Endothelial cell of umbilical vein (primary cell): ENCODE measurements at regions not wholly inside any gene's neighbourhood (a gene's known extent, or its start where the extent isn't known, plus 50 kb on each side); places are given as distances from the start of the nearest gene placed in this dataset.

Experiments used
- BruUV-seq: library from RNA; stranded (reverse); fragments of 400-500 nt; replicated peaks from 2 replicates; lab custom pipeline; 2021; lab: Mats Ljungman, UMichigan
- CTCF ChIA-PET: fragments of 300-600, 350-600 bp; sonication (Branson Sonifier 250); formaldehyde crosslinking; loops from one replicate; lab custom pipeline; 2021; ENCODE audit warnings: antibody characterized with exemption, inconsistent platforms; lab: Charles Lee
- POLR2A ChIA-PET: fragments of 300-600, 350-600 bp; sonication (Branson Sonifier 250); formaldehyde crosslinking; loops from one replicate; lab custom pipeline; 2021; ENCODE audit warnings: antibody characterized with exemption, inconsistent platforms; lab: Charles Lee
- DNase-seq: peaks from one replicate; pipeline ENCODE4 v3.0.0-alpha.2; 2011; ENCODE audit warnings: low read depth, low spot score
- FAIRE-seq: peaks from 2 replicates; lab custom pipeline; 2011; peaks lifted over from hg19 to GRCh38; lab: Jason Lieb, UNC
- H2AFZ ChIP-seq: 2 replicates; pipeline ENCODE4 v1.6.0; 2012; ENCODE audit warnings: low read depth, low read length, control low read depth, inconsistent platforms
- H3K27ac ChIP-seq: 2 replicates; pipeline ENCODE4 v1.5.1; 2011; ENCODE audit warnings: low read depth, mild to moderate bottlenecking, control low read depth, low read length, moderate library complexity; ENCODE audit not compliant: insufficient read depth
- H3K27me3 ChIP-seq, 2 experiments: 2 replicates each; pipeline versions ENCODE4 v1.6.0 to v1.6.1; 2011; ENCODE audit warnings: low read length in 2 of 2, mixed read lengths in 1 of 2; ENCODE audit not compliant: control insufficient read depth in 2 of 2, insufficient read depth in 2 of 2
- H3K36me3 ChIP-seq, 2 experiments: 2 replicates in 1 of 2; 3 replicates in 1 of 2; pipeline ENCODE4 v1.5.1; 2011; ENCODE audit warnings: low read length in 2 of 2, mild to moderate bottlenecking in 1 of 2, moderate library complexity in 1 of 2; ENCODE audit not compliant: control insufficient read depth in 2 of 2, insufficient read depth in 2 of 2; ENCODE audit errors: extremely low read depth in 1 of 2
- H3K4me1 ChIP-seq: 3 replicates; pipeline ENCODE4 v1.5.1; 2011; ENCODE audit warnings: mild to moderate bottlenecking, low read length; ENCODE audit not compliant: control insufficient read depth, insufficient read depth; ENCODE audit errors: extremely low read depth
- H3K4me2 ChIP-seq: 2 replicates; pipeline ENCODE4 v1.6.1; 2011; ENCODE audit warnings: low read length, control low read depth, mixed read lengths; ENCODE audit not compliant: insufficient read depth
- H3K4me3 ChIP-seq, 3 experiments: fragments of 200-600 bp in 1 of 3; sonication (generic), shearing (Covaris generic) in 1 of 3; replicated peaks in 1 of 3; 2 replicates each; pipeline ENCODE4 v1.5.1; 2011 to 2016; ENCODE audit warnings: control low read depth in 3 of 3, low read length in 3 of 3, mild to moderate bottlenecking in 2 of 3, inconsistent platforms in 1 of 3, low read depth in 1 of 3, moderate library complexity in 1 of 3; ENCODE audit not compliant: insufficient read depth in 1 of 3
- H3K79me2 ChIP-seq: 2 replicates; pipeline ENCODE4 v1.6.0; 2012; ENCODE audit warnings: low read length, inconsistent platforms; ENCODE audit not compliant: control insufficient read depth, insufficient read depth
- H3K9ac ChIP-seq: replicated peaks from 2 replicates; pipeline ENCODE3; 2011; ENCODE audit warnings: low read length, control low read depth; ENCODE audit not compliant: insufficient read depth; ENCODE audit errors: extremely low read depth
- H3K9me1 ChIP-seq: replicated peaks from 3 replicates; pipeline ENCODE4 v1.6.0; 2011; ENCODE audit warnings: mild to moderate bottlenecking, low read length; ENCODE audit not compliant: control insufficient read depth, insufficient read depth; ENCODE audit errors: extremely low read depth
- H3K9me3 ChIP-seq: replicated peaks from 2 replicates; pipeline ENCODE4 v1.5.1; 2012; ENCODE audit warnings: low read length, inconsistent platforms; ENCODE audit not compliant: control insufficient read depth, insufficient read depth
- H4K20me1 ChIP-seq: replicated peaks from 2 replicates; pipeline ENCODE3; 2011; ENCODE audit warnings: mild to moderate bottlenecking, low read length; ENCODE audit not compliant: control insufficient read depth, insufficient read depth; ENCODE audit errors: extremely low read depth
- CTCF ChIP-seq, 2 donors: IDR thresholded peaks; 1 replicate in 1 of 2; 2 replicates in 1 of 2; pipeline ENCODE4 v1.5.1; 2011; ENCODE audit warnings: low read length in 2 of 2, mild to moderate bottlenecking in 2 of 2, moderate library complexity in 2 of 2, control low read depth in 1 of 2, inconsistent platforms in 1 of 2, low read depth in 1 of 2; ENCODE audit not compliant: insufficient read depth in 1 of 2; ENCODE audit errors: extremely low read depth in 1 of 2
- EZH2 ChIP-seq: IDR thresholded peaks from 2 replicates; pipeline ENCODE4 v1.6.1; 2012; ENCODE audit warnings: borderline replicate concordance, low read depth, mild to moderate bottlenecking, moderate library complexity, low read length, inconsistent platforms; ENCODE audit not compliant: severe bottlenecking
- FOS ChIP-seq: IDR thresholded peaks from 2 replicates; pipeline ENCODE4 v1.6.1; 2011; ENCODE audit warnings: mild to moderate bottlenecking, low read length, moderate library complexity, borderline replicate concordance; ENCODE audit not compliant: insufficient read depth
- GATA2 ChIP-seq: IDR thresholded peaks from 2 replicates; pipeline ENCODE4 v1.7.0; 2011; ENCODE audit warnings: low read depth, mild to moderate bottlenecking, moderate library complexity, mixed read lengths, low read length; ENCODE audit not compliant: insufficient read length, insufficient read depth
- JUN ChIP-seq: IDR thresholded peaks from 2 replicates; pipeline ENCODE4 v1.6.1; 2011; ENCODE audit warnings: borderline replicate concordance, low read depth; ENCODE audit not compliant: insufficient read length, insufficient read depth
- MAX ChIP-seq: IDR thresholded peaks from 2 replicates; pipeline ENCODE4 v1.6.1; 2011; ENCODE audit not compliant: insufficient read depth, insufficient read length
- MYC ChIP-seq: IDR thresholded peaks from one replicate; pipeline ENCODE4 v1.6.1; 2011; ENCODE audit warnings: mild to moderate bottlenecking, low read depth, low read length
- POLR2A ChIP-seq: IDR thresholded peaks from 2 replicates; pipeline ENCODE4 v1.6.1; 2012; ENCODE audit warnings: low read depth, mild to moderate bottlenecking, control low read depth, low read length
- POLR2AphosphoS5 ChIP-seq: IDR thresholded peaks from 2 replicates; pipeline ENCODE4 v1.6.1; 2012; ENCODE audit warnings: low read depth, mild to moderate bottlenecking, control low read depth, low read length, moderate library complexity; ENCODE audit not compliant: insufficient read depth
- dilution Hi-C: fragments of 300-500 bp; cut with MboI; formaldehyde crosslinking; loops from one replicate; pipeline ENCODE4 v1.15.0; 2019; ENCODE audit warnings: low sequenced_read_pairs; ENCODE audit not compliant: extremely low pct_ligation_motif_present
- intact Hi-C: fragments of 100-400 bp; cut with micrococcal nuclease; formaldehyde crosslinking; loops from one replicate; pipeline ENCODE4 v1.10.0; 2022

GRCh38 chr1:55916907-55917306, 662.5 kb downstream of the PLPP3 start:
- Histone ChIP-seq H3K9me1 (no peaks in the 10 kb centered on the region), H3K9ac (no peak overlapping the region), H4K20me1 (no peaks in the 10 kb centered on the region), H3K4me3 (no peak overlapping the region), H2AFZ (no peak overlapping the region), H3K9me3 (no peaks in the 10 kb centered on the region), H3K79me2 (no peaks in the 10 kb centered on the region), H3K27ac (no peak overlapping the region), H3K4me1 (no peaks in the 10 kb centered on the region), H3K4me2 (no peak overlapping the region), H3K27me3 (no peaks in the 10 kb centered on the region), H3K36me3 (no peaks in the 10 kb centered on the region)
- CTCF ChIA-PET, result no interaction called here
- dilution Hi-C loops, result no loop called here
- no TSS peak for BruUV-seq
- TF ChIP-seq JUN, result no peak
- no peak for TF ChIP-seq EZH2
- no peak for TF ChIP-seq MAX
- TF ChIP-seq FOS, result no peak
- no peak for TF ChIP-seq POLR2AphosphoS5
- no peak for TF ChIP-seq CTCF (IDR thresholded peaks at IDR 0.05; ENCODE audit: extremely low read depth in 1 of 2, insufficient read depth in 1 of 2, low read depth in 1 of 2, low read length in 2 of 2)
- no peak for TF ChIP-seq MYC
- TF ChIP-seq GATA2, result no peak
- TF ChIP-seq POLR2A, result no peak
- POLR2A ChIA-PET, result no interaction called here
- no peak for DNase-seq
- FAIRE-seq, result no peak
- intact Hi-C loops, result loop anchor here (10.0 kb wide), 1 partner anchor 248 kb away; no protein-coding TSS in a partner anchor
